H9 (cell line): ENCODE measurements at regions not wholly inside any gene's neighbourhood (a gene's known extent, or its start where the extent isn't known, plus 50 kb on each side); places are given as distances from the start of the nearest gene placed in this dataset.

Source experiments
- DNase-seq: peaks from one replicate; pipeline ENCODE4 v3.0.0-alpha.2; 2017
- H2AFZ ChIP-seq: one replicate; pipeline ENCODE4 v1.6.1; 2013; ENCODE audit warnings: mild to moderate bottlenecking, low read length, control low read depth, moderate library complexity
- H2AK5ac ChIP-seq: 2 replicates; pipeline ENCODE4 v1.6.1; 2013; ENCODE audit warnings: low read length, control low read depth, mixed read lengths; ENCODE audit not compliant: insufficient read length
- H2BK120ac ChIP-seq: one replicate; pipeline ENCODE4 v1.6.1; 2013; ENCODE audit warnings: low read depth, mild to moderate bottlenecking, low read length, control low read depth, inconsistent platforms; ENCODE audit not compliant: poor library complexity, severe bottlenecking
- H2BK12ac ChIP-seq: 2 replicates; pipeline ENCODE4 v1.6.1; 2013; ENCODE audit warnings: low read length, control low read depth, mixed read lengths, low read depth; ENCODE audit not compliant: insufficient read length
- H2BK15ac ChIP-seq: 2 replicates; pipeline ENCODE4 v1.6.1; 2013; ENCODE audit warnings: low read depth, low read length, control low read depth
- H2BK20ac ChIP-seq: one replicate; pipeline ENCODE4 v1.6.1; 2013; ENCODE audit warnings: low read depth, mild to moderate bottlenecking, low read length, control low read depth, inconsistent platforms; ENCODE audit not compliant: poor library complexity, severe bottlenecking
- H2BK5ac ChIP-seq: 2 replicates; pipeline ENCODE4 v1.6.1; 2013; ENCODE audit warnings: low read length, control low read depth, mixed read lengths; ENCODE audit not compliant: insufficient read length
- H3K14ac ChIP-seq: 2 replicates; pipeline ENCODE4 v1.6.1; 2013; ENCODE audit warnings: low read length, control low read depth; ENCODE audit not compliant: insufficient read depth
- H3K18ac ChIP-seq: 2 replicates; pipeline ENCODE4 v1.6.1; 2013; ENCODE audit warnings: low read depth, mild to moderate bottlenecking, mixed read lengths, low read length, control low read depth; ENCODE audit not compliant: insufficient read length
- H3K23ac ChIP-seq: 2 replicates; pipeline ENCODE4 v1.6.1; 2013; ENCODE audit warnings: low read length, control low read depth, mixed read lengths, low read depth; ENCODE audit not compliant: insufficient read length
- H3K23me2 ChIP-seq: 2 replicates; pipeline ENCODE4 v1.6.1; 2013; ENCODE audit warnings: low read depth, mild to moderate bottlenecking, mixed read lengths, low read length, control low read depth; ENCODE audit not compliant: insufficient read length, poor library complexity, severe bottlenecking
- H3K27ac ChIP-seq: 2 replicates; pipeline ENCODE4 v1.5.1; 2013; ENCODE audit warnings: low read length, control low read depth, mixed read lengths, low read depth; ENCODE audit not compliant: insufficient read length
- H3K27me3 ChIP-seq: 2 replicates; pipeline ENCODE4 v1.6.1; 2013; ENCODE audit warnings: low read length, control low read depth, inconsistent platforms; ENCODE audit not compliant: insufficient read depth
- H3K4ac ChIP-seq: 2 replicates; pipeline ENCODE4 v1.6.1; 2013; ENCODE audit warnings: low read depth, mild to moderate bottlenecking, control low read depth, inconsistent platforms, low read length, moderate library complexity
- H3K4me1 ChIP-seq: 2 replicates; pipeline ENCODE4 v1.6.1; 2013; ENCODE audit warnings: low read length, control low read depth, inconsistent platforms; ENCODE audit not compliant: insufficient read depth
- H3K4me2 ChIP-seq: 2 replicates; pipeline ENCODE4 v1.6.1; 2013; ENCODE audit warnings: low read length, control low read depth, mixed read lengths; ENCODE audit not compliant: insufficient read length, insufficient read depth
- H3K56ac ChIP-seq: 2 replicates; pipeline ENCODE4 v1.6.1; 2013; ENCODE audit warnings: low read depth, mild to moderate bottlenecking, mixed read lengths, low read length, control low read depth; ENCODE audit not compliant: insufficient read length
- H3K79me1 ChIP-seq: 2 replicates; pipeline ENCODE4 v1.6.1; 2013; ENCODE audit warnings: low read depth, mild to moderate bottlenecking, moderate library complexity, low read length, control low read depth, inconsistent platforms; ENCODE audit not compliant: insufficient read depth, poor library complexity, severe bottlenecking
- H3K79me2 ChIP-seq: 2 replicates; pipeline ENCODE4 v1.6.1; 2013; ENCODE audit warnings: low read length, control low read depth, inconsistent platforms; ENCODE audit not compliant: insufficient read depth
- H3K9ac ChIP-seq: 2 replicates; pipeline ENCODE4 v1.6.1; 2013; ENCODE audit warnings: low read length, control low read depth, mixed read lengths; ENCODE audit not compliant: insufficient read length; ENCODE audit errors: extremely low read depth
- H3K9me3 ChIP-seq: one replicate; pipeline ENCODE4 v1.6.1; 2013; ENCODE audit warnings: low read depth, low read length, inconsistent platforms; ENCODE audit not compliant: control insufficient read depth
- H3T11ph ChIP-seq: one replicate; pipeline ENCODE4 v1.6.1; 2013; ENCODE audit warnings: mild to moderate bottlenecking, low read length, control low read depth, inconsistent platforms
- H4K20me1 ChIP-seq: one replicate; pipeline ENCODE4 v1.6.1; 2013; ENCODE audit not compliant: control insufficient read depth, insufficient read length, insufficient read depth
- H4K5ac ChIP-seq: 2 replicates; pipeline ENCODE4 v1.6.1; 2013; ENCODE audit warnings: low read depth, mild to moderate bottlenecking, mixed read lengths, low read length, control low read depth; ENCODE audit not compliant: insufficient read length
- H4K8ac ChIP-seq: replicated peaks from 2 replicates; pipeline ENCODE4 v1.6.1; 2013; ENCODE audit warnings: low read length, control low read depth, mixed read lengths, low read depth; ENCODE audit not compliant: insufficient read length
- H4K91ac ChIP-seq: 2 replicates; pipeline ENCODE4 v1.6.1; 2013; ENCODE audit warnings: low read depth, mild to moderate bottlenecking, moderate library complexity, mixed read lengths, low read length, control low read depth; ENCODE audit not compliant: insufficient read length
- H3K27ac Mint-ChIP-seq, 3 experiments: 2 replicates in 2 of 3; 3 replicates in 1 of 3; pipeline ENCODE4 v1.8.0; 2020 to 2021; ENCODE audit warnings: mixed read lengths in 3 of 3, mild to moderate bottlenecking in 1 of 3, moderate library complexity in 1 of 3
- H3K27me3 Mint-ChIP-seq: 2 replicates; pipeline ENCODE4 v1.8.0; 2021; ENCODE audit warnings: low read depth, mild to moderate bottlenecking, moderate library complexity, mixed read lengths
- H3K36me3 Mint-ChIP-seq, 3 experiments: 2 replicates in 2 of 3; 3 replicates in 1 of 3; pipeline ENCODE4 v1.8.0; 2020 to 2021; ENCODE audit warnings: low read depth in 3 of 3, mixed read lengths in 3 of 3; ENCODE audit not compliant: insufficient read depth in 1 of 3
- H3K4me1 Mint-ChIP-seq, 2 experiments: 2 replicates each; pipeline ENCODE4 v1.8.0; 2020; ENCODE audit warnings: mixed read lengths in 2 of 2
- H3K4me3 Mint-ChIP-seq, 2 experiments: 2 replicates in 1 of 2; 3 replicates in 1 of 2; pipeline ENCODE4 v1.8.0; 2020 to 2021; ENCODE audit warnings: mild to moderate bottlenecking in 2 of 2, mixed read lengths in 2 of 2, moderate library complexity in 1 of 2
- H3K9me3 Mint-ChIP-seq, 2 experiments: 2 replicates in 1 of 2; 3 replicates in 1 of 2; pipeline ENCODE4 v1.8.0; 2020; ENCODE audit warnings: mild to moderate bottlenecking in 2 of 2, mixed read lengths in 2 of 2, moderate library complexity in 1 of 2
- WGBS: extraction: QIAGEN DNeasy Blood & Tissue Kit; methylation state at CpG from one replicate; pipeline ENCODE4 v1.1.7; 2013; ENCODE audit warnings: missing lambda C conversion rate, low lambda C conversion rate, mixed read lengths; ENCODE audit not compliant: insufficient read length; ENCODE audit errors: extremely low coverage; 5-methylcytosine and 5-hydroxymethylcytosine counted together
- TF ChIP-seq, protein P1 (sequence below): fragments of 200-600 bp; sonication (generic); conservative IDR thresholded peaks from 3 replicates; pipeline ENCODE4 v1.8.0; 2021; ENCODE audit warnings: antibody characterized with exemption, mild to moderate bottlenecking

DNA sequence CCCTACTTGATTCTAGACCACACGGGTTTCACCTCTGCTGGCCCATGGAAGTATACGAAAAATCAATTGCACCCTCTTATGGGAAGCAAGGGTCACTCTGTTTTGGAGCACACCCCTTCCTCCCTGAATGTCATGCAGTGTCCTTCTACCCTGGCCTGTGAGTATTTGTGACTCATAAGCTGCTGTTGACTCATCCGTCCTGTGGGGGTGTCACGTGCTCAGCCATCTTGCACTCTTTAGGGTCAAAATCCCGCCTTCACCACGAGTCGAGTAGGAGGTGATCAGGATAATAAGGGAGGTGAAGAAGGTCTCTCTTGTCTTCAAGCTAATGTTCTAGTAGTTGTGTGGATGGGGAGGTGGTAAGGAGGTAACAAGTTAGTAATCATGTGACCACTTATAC, 341.0 kb upstream of the EEF2KMT start:
- H2AFZ ChIP-seq = no peak overlapping the region
- H4K8ac ChIP-seq = no peak overlapping the region
- Mint-ChIP-seq H3K36me3 (peaks cover 0 to 7% (median 5%) of the 10 kb centered on the region in 3 experiments; a peak in 3 of 7 replicates), H3K4me1 (peaks cover 17 to 22% of the 10 kb centered on the region in 2 experiments), H3K4me3 (no peak overlapping the region), H3K27ac (no peak overlapping the region; a peak in 1 of 7 replicates), H3K27me3 (peaks cover 4% of the 10 kb centered on the region), H3K9me3 (peaks cover 4 to 5% of the 10 kb centered on the region in 2 experiments; a peak in 4 of 5 replicates)
- H3K27me3 ChIP-seq = no peaks in the 10 kb centered on the region
- H3K27ac ChIP-seq = no peak overlapping the region
- H3K9me3 ChIP-seq = no peaks in the 10 kb centered on the region
- H3K4me2 ChIP-seq = no peak overlapping the region
- no peak overlapping the region for H4K91ac ChIP-seq
- no peak overlapping the region for H2BK15ac ChIP-seq
- no peak overlapping the region for H3K18ac ChIP-seq
- no peak overlapping the region for H2BK5ac ChIP-seq
- DNase-seq = no peak
- no peak overlapping the region for H3K56ac ChIP-seq
- no peaks in the 10 kb centered on the region for H3K23me2 ChIP-seq
- H4K5ac ChIP-seq = no peak overlapping the region
- no peak overlapping the region for H3K23ac ChIP-seq
- H3K79me1 ChIP-seq = no peaks in the 10 kb centered on the region
- no peaks in the 10 kb centered on the region for H3K79me2 ChIP-seq
- H2AK5ac ChIP-seq = no peak overlapping the region
- no peak overlapping the region for H3K4ac ChIP-seq
- H2BK20ac ChIP-seq = no peak overlapping the region
- H3K4me1 ChIP-seq = no peaks in the 10 kb centered on the region; the same call in 1 of the 2 replicates
- no peak overlapping the region for H3K14ac ChIP-seq
- no peak overlapping the region for H3T11ph ChIP-seq
- H2BK120ac ChIP-seq = no peak overlapping the region
- no CpG with 5 or more reads among the region's 7 CpGs for WGBS
- H2BK12ac ChIP-seq = no peak overlapping the region
- H4K20me1 ChIP-seq = no peaks in the 10 kb centered on the region
- H3K9ac ChIP-seq = no peak overlapping the region
- TF ChIP-seq, protein P1, sequence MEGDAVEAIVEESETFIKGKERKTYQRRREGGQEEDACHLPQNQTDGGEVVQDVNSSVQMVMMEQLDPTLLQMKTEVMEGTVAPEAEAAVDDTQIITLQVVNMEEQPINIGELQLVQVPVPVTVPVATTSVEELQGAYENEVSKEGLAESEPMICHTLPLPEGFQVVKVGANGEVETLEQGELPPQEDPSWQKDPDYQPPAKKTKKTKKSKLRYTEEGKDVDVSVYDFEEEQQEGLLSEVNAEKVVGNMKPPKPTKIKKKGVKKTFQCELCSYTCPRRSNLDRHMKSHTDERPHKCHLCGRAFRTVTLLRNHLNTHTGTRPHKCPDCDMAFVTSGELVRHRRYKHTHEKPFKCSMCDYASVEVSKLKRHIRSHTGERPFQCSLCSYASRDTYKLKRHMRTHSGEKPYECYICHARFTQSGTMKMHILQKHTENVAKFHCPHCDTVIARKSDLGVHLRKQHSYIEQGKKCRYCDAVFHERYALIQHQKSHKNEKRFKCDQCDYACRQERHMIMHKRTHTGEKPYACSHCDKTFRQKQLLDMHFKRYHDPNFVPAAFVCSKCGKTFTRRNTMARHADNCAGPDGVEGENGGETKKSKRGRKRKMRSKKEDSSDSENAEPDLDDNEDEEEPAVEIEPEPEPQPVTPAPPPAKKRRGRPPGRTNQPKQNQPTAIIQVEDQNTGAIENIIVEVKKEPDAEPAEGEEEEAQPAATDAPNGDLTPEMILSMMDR = no peak
